H1 (cell line): ENCODE measurements at regions not wholly inside any gene's neighbourhood (a gene's known extent, or its start where the extent isn't known, plus 50 kb on each side); places are given as distances from the start of the nearest gene placed in this dataset.

ENCODE experiments used
- CTCF ChIA-PET: fragments of 300-600 bp; sonication (Branson Sonifier 250); formaldehyde crosslinking; loops from one replicate; lab custom pipeline; 2021; ENCODE audit not compliant: partially characterized antibody; lab: Charles Lee
- POLR2A ChIA-PET: fragments of 300-600 bp; sonication (Branson Sonifier 250); formaldehyde crosslinking; loops from one replicate; lab custom pipeline; 2021; ENCODE audit warnings: inconsistent platforms; ENCODE audit not compliant: partially characterized antibody; lab: Charles Lee
- DNase-seq, 2 experiments: peaks; one replicate each; pipeline versions ENCODE4 v3.0.0 to v3.0.0-alpha.2; 2010 to 2022; ENCODE audit warnings: low spot score in 2 of 2, low read depth in 1 of 2, mixed read lengths in 1 of 2
- FAIRE-seq: peaks from 2 replicates; lab custom pipeline; 2011; peaks lifted over from hg19 to GRCh38; lab: Jason Lieb, UNC
- H2AFZ ChIP-seq: 2 replicates; pipeline ENCODE4 v1.8.1; 2012; ENCODE audit warnings: low read length, inconsistent platforms
- H2AK5ac ChIP-seq: 2 replicates; pipeline ENCODE4 v1.6.1; 2013; ENCODE audit warnings: low read depth, low read length
- H2BK120ac ChIP-seq: replicated peaks from 2 replicates; pipeline ENCODE3; 2013; ENCODE audit warnings: low read depth, low read length, inconsistent platforms
- H2BK12ac ChIP-seq: 2 replicates; pipeline ENCODE4 v1.6.1; 2013; ENCODE audit warnings: low read depth, low read length
- H2BK15ac ChIP-seq: 2 replicates; pipeline ENCODE4 v1.6.1; 2013; ENCODE audit warnings: low read length
- H2BK20ac ChIP-seq: 2 replicates; pipeline ENCODE4 v1.6.1; 2013; ENCODE audit warnings: low read length
- H2BK5ac ChIP-seq: 2 replicates; pipeline ENCODE4 v1.6.1; 2013; ENCODE audit warnings: low read depth, low read length
- H3K14ac ChIP-seq: 2 replicates; pipeline ENCODE4 v1.6.1; 2013; ENCODE audit warnings: inconsistent platforms; ENCODE audit not compliant: insufficient read length
- H3K18ac ChIP-seq: 2 replicates; pipeline ENCODE4 v1.6.1; 2013; ENCODE audit warnings: low read length; ENCODE audit errors: extremely low read depth
- H3K23ac ChIP-seq: 2 replicates; pipeline ENCODE4 v1.6.1; 2013; ENCODE audit warnings: inconsistent platforms; ENCODE audit not compliant: insufficient read length
- H3K23me2 ChIP-seq: 2 replicates; pipeline ENCODE4 v1.6.1; 2013; ENCODE audit warnings: low read depth, low read length
- H3K27ac ChIP-seq: 2 replicates; pipeline ENCODE4 v1.6.1; 2011; ENCODE audit warnings: low read depth, low read length, inconsistent platforms
- H3K27me3 ChIP-seq, 4 experiments: replicated peaks in 1 of 4; 1 replicate in 1 of 4; 2 replicates in 3 of 4; pipeline versions ENCODE4 v1.6.1 to v1.8.1; 2011 to 2013; ENCODE audit warnings: low read length in 3 of 4, mild to moderate bottlenecking in 3 of 4, inconsistent platforms in 2 of 4, mixed read lengths in 2 of 4, moderate library complexity in 1 of 4; ENCODE audit not compliant: control insufficient read depth in 3 of 4, insufficient read depth in 3 of 4; ENCODE audit errors: extremely low read depth in 1 of 4
- H3K36me3 ChIP-seq, 4 experiments: 2 replicates each; pipeline versions ENCODE4 v1.6.1 to v1.8.1; 2011 to 2013; ENCODE audit warnings: mild to moderate bottlenecking in 4 of 4, low read length in 3 of 4, moderate library complexity in 2 of 4, control low read depth in 1 of 4, inconsistent platforms in 1 of 4; ENCODE audit not compliant: insufficient read depth in 4 of 4, control insufficient read depth in 2 of 4
- H3K4ac ChIP-seq: replicated peaks from 2 replicates; pipeline ENCODE3; 2013; ENCODE audit warnings: low read length, low read depth, mixed read lengths, inconsistent platforms; ENCODE audit not compliant: insufficient read length
- H3K4me1 ChIP-seq, 4 experiments: replicated peaks in 1 of 4; 1 replicate in 1 of 4; 2 replicates in 3 of 4; pipeline versions ENCODE4 v1.6.1 to v1.8.1; 2011 to 2013; ENCODE audit warnings: low read length in 3 of 4, inconsistent platforms in 2 of 4, mixed read lengths in 1 of 4; ENCODE audit not compliant: insufficient read depth in 4 of 4, control insufficient read depth in 3 of 4
- H3K4me2 ChIP-seq, 2 experiments: 2 replicates each; pipeline versions ENCODE4 v1.6.1 to v1.8.1; 2011 to 2013; ENCODE audit warnings: low read depth in 2 of 2, low read length in 2 of 2, control low read depth in 1 of 2, inconsistent platforms in 1 of 2, mild to moderate bottlenecking in 1 of 2; ENCODE audit not compliant: insufficient read depth in 1 of 2
- H3K4me3 ChIP-seq, 4 experiments: fragments of 200-600, 300-600 bp in 1 of 4; sonication (generic), shearing (Covaris generic), sonication (Bioruptor Twin) in 1 of 4; 2 replicates each; pipeline versions ENCODE4 v1.5.1 to v1.8.1; 2011 to 2016; ENCODE audit warnings: low read length in 4 of 4, low read depth in 3 of 4, control low read depth in 2 of 4, inconsistent platforms in 2 of 4, mild to moderate bottlenecking in 2 of 4, mixed read lengths in 1 of 4, moderate library complexity in 1 of 4; ENCODE audit not compliant: insufficient read depth in 2 of 4; ENCODE audit errors: extremely low read depth in 1 of 4
- H3K56ac ChIP-seq: replicated peaks from 2 replicates; pipeline ENCODE3; 2013; ENCODE audit warnings: low read depth, mild to moderate bottlenecking, mixed read lengths, low read length, inconsistent platforms; ENCODE audit not compliant: insufficient read length
- H3K79me1 ChIP-seq: 2 replicates; pipeline ENCODE4 v1.6.1; 2013; ENCODE audit warnings: low read depth, low read length, control low read depth
- H3K79me2 ChIP-seq, 2 experiments: 2 replicates each; pipeline versions ENCODE4 v1.6.1 to v1.8.1; 2012 to 2013; ENCODE audit warnings: low read length in 2 of 2, mild to moderate bottlenecking in 2 of 2, inconsistent platforms in 1 of 2; ENCODE audit not compliant: insufficient read depth in 2 of 2, control insufficient read depth in 1 of 2
- H3K9ac ChIP-seq, 4 experiments: replicated peaks in 1 of 4; 1 replicate in 1 of 4; 2 replicates in 3 of 4; pipeline versions ENCODE4 v1.6.1 to v1.8.1; 2011 to 2013; ENCODE audit warnings: low read depth in 3 of 4, low read length in 3 of 4, control low read depth in 2 of 4, mild to moderate bottlenecking in 2 of 4, moderate library complexity in 2 of 4, inconsistent platforms in 1 of 4; ENCODE audit errors: extremely low read depth in 1 of 4
- H3K9me3 ChIP-seq, 2 experiments: 2 replicates each; pipeline versions ENCODE4 v1.6.1 to v1.8.1; 2012 to 2013; ENCODE audit warnings: mild to moderate bottlenecking in 2 of 2, moderate library complexity in 2 of 2, control low read depth in 1 of 2, inconsistent platforms in 1 of 2, low read depth in 1 of 2, low read length in 1 of 2, mixed read lengths in 1 of 2; ENCODE audit not compliant: insufficient read depth in 2 of 2
- H4K20me1 ChIP-seq, 2 experiments: replicated peaks in 1 of 2; 2 replicates each; pipeline versions ENCODE3 to v1.8.1; 2011 to 2013; ENCODE audit warnings: inconsistent platforms in 2 of 2, low read length in 2 of 2, mild to moderate bottlenecking in 1 of 2; ENCODE audit not compliant: insufficient read depth in 2 of 2, control insufficient read depth in 1 of 2
- H4K5ac ChIP-seq: 2 replicates; pipeline ENCODE4 v1.6.1; 2013; ENCODE audit warnings: low read length, low read depth, mixed read lengths, inconsistent platforms; ENCODE audit not compliant: insufficient read length
- H4K8ac ChIP-seq: 2 replicates; pipeline ENCODE4 v1.8.0; 2013; ENCODE audit warnings: mild to moderate bottlenecking, moderate library complexity, low read length, inconsistent platforms; ENCODE audit not compliant: insufficient read depth; ENCODE audit errors: extremely low read depth
- H4K91ac ChIP-seq: replicated peaks from 2 replicates; pipeline ENCODE3; 2013; ENCODE audit warnings: low read length, mixed read lengths, inconsistent platforms; ENCODE audit not compliant: insufficient read length
- CHD1 ChIP-seq: IDR thresholded peaks from 2 replicates; pipeline ENCODE4 v1.6.1; 2012; ENCODE audit warnings: low read depth, low read length, improper control_type of control experiment
- CHD2 ChIP-seq: IDR thresholded peaks from 2 replicates; pipeline ENCODE4 v1.6.1; 2012; ENCODE audit warnings: low read length, improper control_type of control experiment
- CREB1 ChIP-seq: IDR thresholded peaks from 2 replicates; pipeline ENCODE4 v1.6.1; 2012; ENCODE audit warnings: inconsistent platforms
- EZH2 ChIP-seq: fragments of 200-600 bp; sonication (generic); IDR thresholded peaks from 2 replicates; pipeline ENCODE4 v1.7.1; 2012; ENCODE audit warnings: low read depth, mild to moderate bottlenecking, moderate library complexity, low read length, inconsistent platforms; ENCODE audit not compliant: severe bottlenecking
- FOSL1 ChIP-seq: IDR thresholded peaks from 2 replicates; pipeline ENCODE4 v1.6.1; 2011; ENCODE audit warnings: mild to moderate bottlenecking, low read depth, low read length, moderate library complexity; ENCODE audit not compliant: insufficient read depth
- HDAC2 ChIP-seq, 2 experiments: fragments of 300-600 bp in 1 of 2; sonication (generic) in 1 of 2; IDR thresholded peaks; 2 replicates each; pipeline ENCODE4 v1.6.1; 2011 to 2012; ENCODE audit warnings: low read depth in 2 of 2, low read length in 2 of 2, mild to moderate bottlenecking in 2 of 2, moderate library complexity in 2 of 2, borderline replicate concordance in 1 of 2, inconsistent platforms in 1 of 2
- HDAC6 ChIP-seq: IDR thresholded peaks from one replicate; pipeline ENCODE4 v1.7.1; 2012; ENCODE audit warnings: low read depth, mild to moderate bottlenecking, inconsistent platforms, low read length, moderate library complexity
- JUN ChIP-seq: IDR thresholded peaks from 2 replicates; pipeline ENCODE4 v1.6.1; 2011; ENCODE audit warnings: low read depth, mild to moderate bottlenecking, improper control_type of control experiment, low read length
- KDM1A ChIP-seq: fragments of 200-600, 300-600 bp; sonication (generic); IDR thresholded peaks from 2 replicates; pipeline ENCODE4 v1.7.1; 2016; ENCODE audit warnings: mild to moderate bottlenecking, low read length, borderline replicate concordance
- NANOG ChIP-seq: IDR thresholded peaks from 2 replicates; pipeline ENCODE4 v1.6.1; 2011; ENCODE audit warnings: low read length, low read depth, mild to moderate bottlenecking, inconsistent platforms; ENCODE audit not compliant: insufficient read depth, poor library complexity, severe bottlenecking
- RAD21 ChIP-seq, 2 experiments: IDR thresholded peaks in 1 of 2; conservative IDR thresholded peaks in 1 of 2; 2 replicates each; pipeline ENCODE4 v1.6.1; 2011; ENCODE audit warnings: low read depth in 2 of 2, low read length in 2 of 2, improper control_type of control experiment in 1 of 2, inconsistent platforms in 1 of 2, mild to moderate bottlenecking in 1 of 2, moderate library complexity in 1 of 2
- SIX5 ChIP-seq: IDR thresholded peaks from 2 replicates; pipeline ENCODE4 v1.6.1; 2011; ENCODE audit warnings: mild to moderate bottlenecking, low read depth, low read length
- SP4 ChIP-seq: IDR thresholded peaks from 2 replicates; pipeline ENCODE4 v1.6.1; 2012; ENCODE audit warnings: low read length, inconsistent platforms
- USF2 ChIP-seq: IDR thresholded peaks from 2 replicates; pipeline ENCODE4 v1.6.1; 2011; ENCODE audit warnings: low read length, improper control_type of control experiment
- WGBS, 2 experiments: shearing (Covaris generic) in 1 of 2; methylation state at CpG; one replicate each; pipeline versions ENCODE4 v1.1.6 to v1.1.7; 2013 to 2015; ENCODE audit warnings: low lambda C conversion rate in 2 of 2, mixed read lengths in 2 of 2, inconsistent platforms in 1 of 2, low coverage in 1 of 2, missing lambda C conversion rate in 1 of 2; ENCODE audit not compliant: insufficient replicate concordance in 2 of 2, insufficient coverage in 1 of 2, insufficient read length in 1 of 2; ENCODE audit errors: extremely low coverage in 1 of 2, missing lambda C conversion rate in 1 of 2; 5-methylcytosine and 5-hydroxymethylcytosine counted together

DNA sequence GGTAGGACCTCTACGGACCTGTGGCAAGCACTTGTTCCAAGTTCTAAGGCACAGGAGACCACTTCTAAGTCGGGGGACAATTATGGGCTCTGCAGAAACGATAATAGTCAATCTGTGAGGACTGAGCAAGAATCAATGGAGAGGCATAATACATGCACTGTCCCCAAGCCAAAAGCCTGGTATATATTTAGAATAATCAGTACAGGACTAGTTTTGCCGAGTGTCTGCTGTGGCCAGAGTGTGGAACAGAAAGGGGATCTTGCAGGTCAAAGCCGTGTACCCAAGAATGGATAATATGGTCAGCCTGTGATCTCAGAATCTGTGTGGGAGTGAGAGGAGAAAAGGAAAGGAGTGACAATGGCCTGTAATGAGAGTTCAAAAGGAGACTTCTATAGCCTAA lies 80.2 kb upstream of the GNAO1 start:
- FAIRE-seq (no peak), DNase-seq (no peak)
- no peaks in the 10 kb centered on the region for H3K79me1 ChIP-seq
- H3K23me2 ChIP-seq: no peaks in the 10 kb centered on the region
- H3K27ac ChIP-seq: no peak overlapping the region
- peaks cover 2 to 15% (median 6%) of the 10 kb centered on the region in 4 experiments; a peak in 4 of 7 replicates for H3K4me1 ChIP-seq
- H3K14ac ChIP-seq: no peak overlapping the region
- CTCF ChIA-PET: no interaction called here
- H2BK12ac ChIP-seq: no peak overlapping the region
- no peak overlapping the region for H3K23ac ChIP-seq
- H3K79me2 ChIP-seq: no peaks in the 10 kb centered on the region
- no peak overlapping the region for H2BK15ac ChIP-seq
- no peak overlapping the region for H4K5ac ChIP-seq
- H3K4me3 ChIP-seq: no peak overlapping the region
- no peak overlapping the region for H4K91ac ChIP-seq
- no peak overlapping the region for H3K4ac ChIP-seq
- no peak overlapping the region for H2BK20ac ChIP-seq
- H3K18ac ChIP-seq: no peak overlapping the region
- H3K36me3 ChIP-seq: no peaks in the 10 kb centered on the region
- no peak overlapping the region for H3K9ac ChIP-seq
- no peak overlapping the region for H3K4me2 ChIP-seq
- no peak overlapping the region for H2BK5ac ChIP-seq
- no peaks in the 10 kb centered on the region for H3K9me3 ChIP-seq
- no peak overlapping the region for H2AFZ ChIP-seq
- H3K27me3 ChIP-seq: no peaks in the 10 kb centered on the region
- H3K56ac ChIP-seq: no peak overlapping the region
- no peak overlapping the region for H4K8ac ChIP-seq
- POLR2A ChIA-PET: no interaction called here
- H2AK5ac ChIP-seq: no peak overlapping the region
- no peak overlapping the region for H2BK120ac ChIP-seq
- H4K20me1 ChIP-seq: no peaks in the 10 kb centered on the region
- WGBS, 2 experiments: 79% methylated on average over 5 of the region's 5 CpGs; no CpG with 5 or more reads in 1 of the 2 experiments
- TF ChIP-seq FOSL1 (no peak), RAD21 (IDR thresholded peaks at IDR 0.05 in 1 of 2, conservative IDR thresholded peaks at IDR 0.05 in 1 of 2; ENCODE audit: low read depth in 2 of 2, low read length in 2 of 2) (no peak), USF2 (no peak), CHD1 (no peak), EZH2 (no peak), CREB1 (no peak), CHD2 (no peak), NANOG (no peak), HDAC6 (no peak), HDAC2 (IDR thresholded peaks at IDR 0.05; ENCODE audit: borderline replicate concordance in 1 of 2, low read depth in 2 of 2, low read length in 2 of 2) (no peak), JUN (no peak), KDM1A (no peak), SP4 (no peak), SIX5 (no peak)
